Heart left ventricle (tissue), 13 donors: ENCODE measurements at regions not wholly inside any gene's neighbourhood (a gene's known extent, or its start where the extent isn't known, plus 50 kb on each side); places are given as distances from the start of the nearest gene placed in this dataset.

Source experiments
- CTCF ChIP-seq, 12 donors: fragments of 200-600 bp; sonication (generic) in 4 of 12; IDR thresholded peaks; one replicate each; pipeline versions ENCODE4 v1.5.0 to v1.8.0; 2018 to 2022; ENCODE audit warnings: antibody characterized with exemption in 12 of 12, mild to moderate bottlenecking in 5 of 12
- POLR2A ChIP-seq, 2 donors: fragments of 450-650 bp; IDR thresholded peaks; one replicate each; pipeline ENCODE4 v1.6.1; 2017; ENCODE audit warnings: antibody characterized with exemption in 2 of 2, mild to moderate bottlenecking in 2 of 2, moderate library complexity in 2 of 2
- donor health status: ischemic (EF 13 %, LVEDD 7.1; RV severe dilation, severe dysfunction).
- donor health status: DM: no; HTN: yes; CAD: no.
- donor health status: DM: no; HTN: no; CAD: no.
- donor health status: ischemic (EF 25% LVEDD 6.9; RV normal size, moderate dysfunction).
- donor health status: ischemic (EF 25% LVEDD 5.7; RV mildly dilated, moderate dysfunction).
- donor health status: ischemic (EF 35%, LVEDD 5.7; RV mildly dilated, moderate dysfunction).
- donor health status: nonischemic (EF 11% LVEDD 7.7; RV severe dilation, severe dysfunction).
- donor health status: DM: yes; HTN: yes; CAD: no.
- donor health status: PGD.
- donor health status: ischemic (EF 29% LVEDD 5.4; RV normal size, mild dysfunction).
- donor health status: nonischemic (EF 23%, LVEDD 6.1; RV moderate dilation, normal function).

- TF ChIP-seq CTCF (IDR thresholded peaks at IDR 0.05) (no peak), POLR2A (IDR thresholded peaks at IDR 0.05) (no peak)
Observed at GRCh38 chr16:52741351-52741750, 194.4 kb upstream of the TOX3 start.
